PC-3 (cell line): ENCODE measurements at regions not wholly inside any gene's neighbourhood (a gene's known extent, or its start where the extent isn't known, plus 50 kb on each side); places are given as distances from the start of the nearest gene placed in this dataset.

Experiments used
- EZH2 ChIP-seq: fragments of 300-600 bp; sonication (generic); IDR thresholded peaks from one replicate; pipeline ENCODE4 v1.6.1; 2017; ENCODE audit warnings: antibody characterized with exemption, mild to moderate bottlenecking, low read length; ENCODE audit not compliant: unreplicated experiment
- TF ChIP-seq, protein P1 (sequence below): fragments of 300-600 bp; sonication (generic); conservative IDR thresholded peaks from 2 replicates; pipeline ENCODE4 v1.5.1; 2017; ENCODE audit warnings: antibody characterized with exemption, low read depth, mild to moderate bottlenecking, low read length

DNA sequence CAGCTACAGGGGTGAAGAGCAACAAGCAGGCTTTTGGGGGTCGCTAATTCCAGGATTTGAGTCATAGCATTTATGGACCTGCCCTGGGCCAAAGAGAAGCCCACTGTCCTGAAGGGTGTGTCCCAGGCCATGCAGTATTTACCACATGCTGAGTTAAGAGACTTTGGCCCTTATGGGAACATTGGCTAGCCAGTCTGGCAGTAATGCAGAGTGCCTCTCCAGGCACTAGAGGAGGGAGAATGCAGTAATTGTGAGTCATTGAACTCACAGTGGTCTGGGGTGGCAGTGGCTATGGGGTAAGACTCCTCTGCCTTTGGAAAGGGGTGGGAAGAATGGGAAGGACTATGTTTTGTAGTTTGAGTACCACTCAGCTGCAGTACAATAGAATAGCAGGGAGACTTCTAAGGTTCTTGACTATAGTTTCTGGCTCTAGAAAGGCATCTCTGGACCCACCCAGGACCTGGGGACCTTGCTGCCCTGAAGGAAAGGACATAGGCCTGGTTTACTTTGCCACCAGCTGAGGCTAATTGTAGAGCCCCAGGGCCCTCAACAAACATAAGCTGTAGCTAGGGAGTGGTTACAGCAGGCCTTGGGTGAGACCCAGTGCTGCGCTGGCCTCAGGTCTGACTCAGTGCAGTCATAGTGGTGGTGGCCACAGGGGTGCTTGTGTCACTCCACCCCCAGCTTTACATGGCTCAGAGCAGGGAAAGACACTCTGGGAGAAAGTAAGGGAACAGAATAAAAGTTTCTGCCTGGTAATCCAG lies 520.9 kb downstream of the HTR1B start:
- TF ChIP-seq, protein P1, sequence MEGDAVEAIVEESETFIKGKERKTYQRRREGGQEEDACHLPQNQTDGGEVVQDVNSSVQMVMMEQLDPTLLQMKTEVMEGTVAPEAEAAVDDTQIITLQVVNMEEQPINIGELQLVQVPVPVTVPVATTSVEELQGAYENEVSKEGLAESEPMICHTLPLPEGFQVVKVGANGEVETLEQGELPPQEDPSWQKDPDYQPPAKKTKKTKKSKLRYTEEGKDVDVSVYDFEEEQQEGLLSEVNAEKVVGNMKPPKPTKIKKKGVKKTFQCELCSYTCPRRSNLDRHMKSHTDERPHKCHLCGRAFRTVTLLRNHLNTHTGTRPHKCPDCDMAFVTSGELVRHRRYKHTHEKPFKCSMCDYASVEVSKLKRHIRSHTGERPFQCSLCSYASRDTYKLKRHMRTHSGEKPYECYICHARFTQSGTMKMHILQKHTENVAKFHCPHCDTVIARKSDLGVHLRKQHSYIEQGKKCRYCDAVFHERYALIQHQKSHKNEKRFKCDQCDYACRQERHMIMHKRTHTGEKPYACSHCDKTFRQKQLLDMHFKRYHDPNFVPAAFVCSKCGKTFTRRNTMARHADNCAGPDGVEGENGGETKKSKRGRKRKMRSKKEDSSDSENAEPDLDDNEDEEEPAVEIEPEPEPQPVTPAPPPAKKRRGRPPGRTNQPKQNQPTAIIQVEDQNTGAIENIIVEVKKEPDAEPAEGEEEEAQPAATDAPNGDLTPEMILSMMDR: no peak
- TF ChIP-seq EZH2: no peak
